Cardiac fibroblast (primary cell): ENCODE measurements at regions not wholly inside any gene's neighbourhood (a gene's known extent, or its start where the extent isn't known, plus 50 kb on each side); places are given as distances from the start of the nearest gene placed in this dataset.

Experiments used
- DNase-seq, 2 donors: peaks; one replicate each; pipeline versions ENCODE4 v3.0.0 to v3.0.0-alpha.2; 2010; ENCODE audit warnings: low read depth in 2 of 2
- H3K4me3 ChIP-seq, 2 donors: replicated peaks in 1 of 2; 1 replicate in 1 of 2; 2 replicates in 1 of 2; pipeline ENCODE4 v1.5.1; 2011; ENCODE audit warnings: low read depth in 2 of 2, low read length in 2 of 2, mild to moderate bottlenecking in 2 of 2, moderate library complexity in 1 of 2
- TF ChIP-seq, protein P1 (sequence below): IDR thresholded peaks from one replicate; pipeline ENCODE4 v1.5.1; 2011; ENCODE audit warnings: low read depth, mild to moderate bottlenecking, low read length, inconsistent platforms

DNA sequence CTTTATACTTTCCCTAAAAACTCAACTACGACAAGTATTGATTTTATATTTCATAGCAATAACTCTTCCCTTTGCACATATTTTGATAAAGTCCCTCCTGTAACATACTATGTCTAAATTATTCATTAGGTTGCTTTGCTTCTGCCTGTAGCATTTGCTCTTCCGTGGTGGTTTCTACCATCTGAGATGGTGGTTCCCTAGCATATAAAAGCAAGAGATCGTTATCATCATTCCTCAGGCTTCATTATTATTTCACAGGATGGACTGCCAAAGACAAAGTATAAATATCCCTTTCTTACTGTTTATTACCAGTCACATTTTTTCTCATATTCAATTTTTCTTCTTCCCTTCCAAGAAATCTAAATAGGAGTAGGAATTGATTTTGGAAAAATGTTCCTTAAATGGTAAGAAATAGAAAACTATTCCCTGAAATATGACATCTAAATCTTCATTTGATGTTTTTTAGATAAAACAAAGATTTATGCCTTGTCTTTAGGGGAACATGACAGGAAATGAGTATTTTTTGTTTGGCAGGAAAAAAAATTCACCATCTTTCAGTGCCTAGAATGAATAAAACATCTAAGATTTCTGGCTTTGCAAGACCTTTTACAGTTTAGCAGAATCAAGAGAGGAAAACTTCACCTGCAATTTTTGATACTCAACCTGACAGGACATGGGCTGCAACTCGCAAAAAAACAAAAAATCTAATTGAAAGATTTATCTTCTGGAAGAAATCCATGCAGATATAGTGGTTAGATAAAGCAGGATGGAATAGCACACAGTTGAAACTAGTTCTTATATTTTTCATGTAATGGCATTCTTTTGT is 340.0 kb downstream of the SPRY2 start:
- TF ChIP-seq, protein P1, sequence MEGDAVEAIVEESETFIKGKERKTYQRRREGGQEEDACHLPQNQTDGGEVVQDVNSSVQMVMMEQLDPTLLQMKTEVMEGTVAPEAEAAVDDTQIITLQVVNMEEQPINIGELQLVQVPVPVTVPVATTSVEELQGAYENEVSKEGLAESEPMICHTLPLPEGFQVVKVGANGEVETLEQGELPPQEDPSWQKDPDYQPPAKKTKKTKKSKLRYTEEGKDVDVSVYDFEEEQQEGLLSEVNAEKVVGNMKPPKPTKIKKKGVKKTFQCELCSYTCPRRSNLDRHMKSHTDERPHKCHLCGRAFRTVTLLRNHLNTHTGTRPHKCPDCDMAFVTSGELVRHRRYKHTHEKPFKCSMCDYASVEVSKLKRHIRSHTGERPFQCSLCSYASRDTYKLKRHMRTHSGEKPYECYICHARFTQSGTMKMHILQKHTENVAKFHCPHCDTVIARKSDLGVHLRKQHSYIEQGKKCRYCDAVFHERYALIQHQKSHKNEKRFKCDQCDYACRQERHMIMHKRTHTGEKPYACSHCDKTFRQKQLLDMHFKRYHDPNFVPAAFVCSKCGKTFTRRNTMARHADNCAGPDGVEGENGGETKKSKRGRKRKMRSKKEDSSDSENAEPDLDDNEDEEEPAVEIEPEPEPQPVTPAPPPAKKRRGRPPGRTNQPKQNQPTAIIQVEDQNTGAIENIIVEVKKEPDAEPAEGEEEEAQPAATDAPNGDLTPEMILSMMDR: no peak
- no peak for DNase-seq
- no peak overlapping the region for H3K4me3 ChIP-seq

- no peak overlapping the region for H3K4me3 ChIP-seq
- TF ChIP-seq, protein P1: no peak
- DNase-seq: no peak
These were observed 341.3 kb downstream of the SPRY2 start for GRCh38 chr13:79999601-80000000.

DNA sequence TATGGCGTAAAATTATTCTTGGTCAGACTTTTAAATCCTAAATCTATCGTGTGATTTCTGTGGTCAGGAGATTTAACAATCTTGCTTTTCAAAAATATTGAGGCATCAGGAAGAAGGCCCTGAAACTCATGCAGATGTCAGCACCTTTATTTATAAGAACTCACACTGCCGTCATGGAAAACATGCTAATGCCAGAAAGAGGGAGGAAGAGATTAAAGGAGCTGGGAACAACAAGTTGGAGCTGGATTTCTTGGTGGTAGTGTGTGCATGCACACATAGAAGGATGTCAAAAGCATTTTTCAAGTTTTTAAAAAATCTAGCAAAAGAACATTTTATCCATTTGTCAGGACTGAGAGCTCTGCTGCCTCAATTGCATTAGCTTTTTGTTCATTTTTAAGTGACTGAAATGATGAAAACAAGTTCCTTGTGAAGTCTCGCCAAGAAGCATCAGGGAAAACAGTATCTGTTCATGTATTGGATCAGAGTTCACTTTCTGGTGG is 342.5 kb downstream of the SPRY2 start:
- H3K4me3 ChIP-seq: no peak overlapping the region
- TF ChIP-seq, protein P1: no peak
- peak in 1 of 2 donors; percentile 42 for DNase-seq

GRCh38 chr13:79997244-79997643 is 343.7 kb downstream of the SPRY2 start:
- DNase-seq: no peak
- TF ChIP-seq, protein P1: no peak
- no peak overlapping the region for H3K4me3 ChIP-seq

DNA sequence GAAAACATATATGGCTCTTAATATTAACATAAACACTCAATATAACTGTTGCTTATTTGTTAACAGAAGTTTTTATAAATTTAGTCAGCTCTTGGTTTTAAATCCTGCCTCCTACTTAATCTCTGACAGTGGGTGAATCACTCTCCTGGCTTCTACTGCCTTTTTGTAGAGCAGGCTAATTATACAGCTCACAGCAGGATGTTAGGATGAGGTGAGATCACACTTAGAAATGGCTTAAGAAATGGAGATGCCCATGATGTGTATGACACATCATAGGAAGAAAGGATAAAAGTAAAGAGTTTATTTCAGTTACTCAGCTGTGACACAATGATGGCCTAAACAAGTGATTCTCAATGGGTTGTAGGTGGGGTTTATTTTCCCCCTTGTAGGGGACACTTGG is 345.6 kb downstream of the SPRY2 start:
- TF ChIP-seq, protein P1: no peak
- no peak overlapping the region for H3K4me3 ChIP-seq
- peak; percentile 66 to 85 for DNase-seq

DNA sequence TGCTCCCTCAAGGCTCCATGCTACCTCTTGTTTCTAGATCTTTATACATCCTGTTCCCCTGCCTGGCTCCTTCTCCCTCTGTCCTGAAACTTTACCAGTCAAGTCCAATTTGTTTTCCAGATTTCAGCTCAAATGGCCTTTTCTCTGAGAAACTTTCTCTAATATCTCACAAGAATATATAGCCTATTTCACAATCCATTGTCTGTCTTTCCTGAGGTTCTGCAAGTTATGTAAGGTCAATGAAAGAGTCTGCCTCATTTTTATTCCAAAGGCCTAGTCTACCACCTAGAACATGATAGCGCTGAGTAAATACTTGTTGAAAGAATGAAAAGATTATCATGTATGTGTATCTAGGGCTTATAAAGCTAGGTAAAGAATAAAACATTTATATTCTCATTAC is 348.8 kb downstream of the SPRY2 start:
- no peak overlapping the region for H3K4me3 ChIP-seq
- TF ChIP-seq, protein P1: no peak
- peak; percentile 32 to 59 for DNase-seq
